ACC112 (cell line): ENCODE measurements at regions not wholly inside any gene's neighbourhood (a gene's known extent, or its start where the extent isn't known, plus 50 kb on each side); places are given as distances from the start of the nearest gene placed in this dataset.
"Not testable (repeated sequence)": the region's sequence is repeated elsewhere in the genome, so short reads cannot be mapped to it uniquely, and the experiment has no call there.

Experiments used
- H2AFZ ChIP-seq: fragments of 200-600 bp; sonication (generic); one replicate; pipeline ENCODE4 v1.6.0; 2017; ENCODE audit warnings: antibody characterized with exemption, low read length; ENCODE audit not compliant: unreplicated experiment
- H3K27ac ChIP-seq: fragments of 200-600 bp; sonication (generic); 2 replicates; pipeline ENCODE4 v1.5.1; 2014; ENCODE audit warnings: low read depth, mild to moderate bottlenecking, antibody characterized with exemption, low read length, moderate library complexity
- H3K27me3 ChIP-seq: fragments of 200-600 bp; sonication (generic); 2 replicates; pipeline ENCODE4 v1.6.1; 2014; ENCODE audit warnings: mild to moderate bottlenecking, antibody characterized with exemption, low read length, moderate library complexity, mixed read lengths; ENCODE audit not compliant: insufficient read depth
- H3K36me3 ChIP-seq: fragments of 200-600 bp; sonication (generic); 2 replicates; pipeline ENCODE4 v1.6.1; 2016; ENCODE audit warnings: mild to moderate bottlenecking, antibody characterized with exemption, low read length, moderate library complexity, mixed read lengths; ENCODE audit not compliant: insufficient read depth
- H3K4me1 ChIP-seq: fragments of 200-600 bp; sonication (generic); one replicate; pipeline ENCODE4 v1.6.1; 2016; ENCODE audit warnings: low read length, mixed read lengths; ENCODE audit not compliant: insufficient read depth, unreplicated experiment, control insufficient read depth
- H3K4me3 ChIP-seq: fragments of 200-600 bp; sonication (generic); 2 replicates; pipeline ENCODE4 v1.5.1; 2014; ENCODE audit warnings: mild to moderate bottlenecking, low read depth, low read length
- H3K79me2 ChIP-seq: fragments of 200-600 bp; sonication (generic); one replicate; pipeline ENCODE4 v1.6.0; 2016; ENCODE audit warnings: low read length; ENCODE audit not compliant: control insufficient read depth, unreplicated experiment, insufficient read depth

DNA sequence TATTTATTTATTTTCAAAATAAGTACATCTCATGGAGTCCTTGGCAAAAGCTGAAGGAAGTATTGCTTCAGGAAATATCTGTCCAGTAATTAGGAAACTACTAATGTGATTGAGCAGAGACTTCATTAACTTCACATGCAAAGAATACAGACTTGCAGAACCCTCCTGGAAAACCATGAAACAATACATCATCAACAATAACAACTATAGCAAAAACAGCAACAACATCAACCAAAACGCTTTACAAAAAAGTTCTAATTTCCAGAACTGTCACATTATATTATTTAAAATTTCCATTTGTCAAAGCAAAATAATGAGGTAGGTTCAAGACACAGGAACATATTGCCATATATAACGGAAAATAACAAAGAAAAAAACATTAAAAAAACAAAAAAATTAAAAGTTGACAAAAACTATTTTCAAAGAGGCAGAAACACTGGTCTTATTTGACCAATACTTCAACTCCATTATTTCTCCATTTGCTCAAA lies 79.8 kb upstream of the TOP3B start:
- H3K4me3 ChIP-seq = no peak overlapping the region
- peaks cover 13% of the 10 kb centered on the region; the same call in 1 of the 2 replicates for H3K27me3 ChIP-seq
- no peaks in the 10 kb centered on the region for H3K79me2 ChIP-seq
- no peaks in the 10 kb centered on the region for H3K36me3 ChIP-seq
- no peak overlapping the region for H2AFZ ChIP-seq
- H3K27ac ChIP-seq = no peak overlapping the region
- H3K4me1 ChIP-seq = peaks cover 7% of the 10 kb centered on the region

DNA sequence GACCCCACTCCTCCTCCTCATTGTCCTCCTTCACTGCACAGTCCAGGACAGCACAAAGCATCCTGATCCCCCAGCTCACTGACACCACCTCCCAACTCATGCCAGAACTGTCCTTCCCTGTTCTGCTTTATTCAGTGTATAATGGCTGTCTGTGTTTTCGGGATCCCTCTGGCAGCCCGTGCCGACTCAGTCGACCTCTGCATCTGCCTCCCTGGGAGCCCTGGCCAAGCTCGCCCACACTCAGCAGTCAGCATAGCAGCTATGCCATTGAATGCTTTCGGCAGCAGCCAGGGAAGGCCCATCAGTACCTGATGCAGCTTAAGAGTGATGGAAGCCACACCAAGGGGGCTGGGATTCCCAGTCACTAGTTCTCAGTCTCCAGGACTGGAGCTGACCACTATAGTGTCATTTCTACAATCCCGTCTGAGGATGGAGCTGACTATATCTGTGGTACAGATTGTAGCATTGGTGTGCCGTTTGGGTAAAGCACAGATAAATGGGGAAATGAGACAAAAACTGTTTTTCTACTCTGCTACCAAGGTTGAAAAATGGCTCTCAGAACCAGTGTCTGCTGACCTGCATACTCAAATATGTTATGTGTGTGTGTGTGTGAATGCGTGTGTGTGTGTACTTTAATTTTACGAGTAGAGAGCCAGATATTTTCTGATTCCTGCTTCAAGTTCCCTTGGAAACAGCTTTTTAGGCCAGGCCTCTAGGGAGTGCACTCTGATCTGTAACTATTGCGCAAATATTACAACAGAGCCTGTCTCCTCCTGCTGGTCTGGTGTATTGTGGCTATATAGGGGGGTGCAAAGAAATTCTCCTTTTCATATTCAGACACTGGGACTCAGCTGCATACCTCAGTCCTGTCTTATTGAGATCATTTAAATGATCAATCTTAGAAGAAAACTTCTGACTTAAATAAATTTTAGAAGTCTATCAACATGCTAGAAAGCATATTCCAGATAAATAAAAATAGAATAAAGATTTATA lies 78.8 kb upstream of the TOP3B start:
- no peaks in the 10 kb centered on the region for H3K36me3 ChIP-seq
- peaks cover 13% of the 10 kb centered on the region; the same call in 1 of the 2 replicates for H3K27me3 ChIP-seq
- H3K4me1 ChIP-seq = peaks cover 7% of the 10 kb centered on the region
- H2AFZ ChIP-seq = no peak overlapping the region
- no peak overlapping the region for H3K4me3 ChIP-seq
- H3K79me2 ChIP-seq = no peaks in the 10 kb centered on the region
- no peak overlapping the region for H3K27ac ChIP-seq

DNA sequence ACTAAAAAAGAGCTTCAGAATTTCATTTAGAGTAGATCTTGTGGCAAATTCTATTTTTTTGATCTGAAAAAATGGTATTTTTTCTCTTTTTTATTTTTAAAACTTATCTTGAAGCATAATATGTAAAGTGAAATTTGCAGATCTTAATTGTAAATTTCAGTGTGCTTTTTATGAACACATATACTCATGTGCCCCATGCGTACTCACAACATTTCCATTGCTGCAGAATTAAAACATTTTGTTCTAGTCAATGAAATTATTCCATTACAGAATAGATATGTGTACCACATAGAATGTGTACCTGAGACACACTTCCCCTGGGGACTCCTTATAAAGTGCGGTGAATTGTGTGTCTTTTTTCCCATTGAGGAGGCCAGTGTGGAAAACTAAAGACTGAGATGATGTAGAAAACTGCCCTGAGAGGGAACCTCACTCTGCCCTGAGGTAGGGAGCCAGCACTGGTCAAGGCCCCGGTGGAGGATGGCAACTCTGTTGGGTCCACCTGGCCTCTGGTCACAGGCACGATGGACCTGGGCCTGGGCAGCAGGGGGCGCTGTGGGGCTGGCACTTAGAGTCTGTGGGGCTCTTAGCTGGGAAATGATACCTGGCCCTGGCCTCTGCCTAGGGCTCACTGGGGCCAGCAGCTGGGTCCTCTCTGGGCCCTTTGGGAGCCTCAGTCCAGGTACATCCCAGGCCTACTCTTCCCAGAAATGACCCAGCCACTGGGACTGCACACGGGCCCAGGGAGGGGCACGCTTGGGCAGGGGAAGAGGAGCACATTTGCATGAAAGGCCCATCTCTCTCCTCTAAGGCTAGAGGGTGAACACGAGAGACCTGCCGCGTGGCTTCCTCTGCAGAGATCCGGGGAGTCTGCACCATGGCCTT lies 77.9 kb upstream of the TOP3B start:
- Histone ChIP-seq H3K4me1 (peaks cover 7% of the 10 kb centered on the region), H3K79me2 (no peaks in the 10 kb centered on the region), H3K36me3 (no peaks in the 10 kb centered on the region), H3K27me3 (peaks cover 13% of the 10 kb centered on the region; the same call in 1 of the 2 replicates), H3K27ac (no peak overlapping the region), H2AFZ (no peak overlapping the region), H3K4me3 (no peak overlapping the region)

DNA sequence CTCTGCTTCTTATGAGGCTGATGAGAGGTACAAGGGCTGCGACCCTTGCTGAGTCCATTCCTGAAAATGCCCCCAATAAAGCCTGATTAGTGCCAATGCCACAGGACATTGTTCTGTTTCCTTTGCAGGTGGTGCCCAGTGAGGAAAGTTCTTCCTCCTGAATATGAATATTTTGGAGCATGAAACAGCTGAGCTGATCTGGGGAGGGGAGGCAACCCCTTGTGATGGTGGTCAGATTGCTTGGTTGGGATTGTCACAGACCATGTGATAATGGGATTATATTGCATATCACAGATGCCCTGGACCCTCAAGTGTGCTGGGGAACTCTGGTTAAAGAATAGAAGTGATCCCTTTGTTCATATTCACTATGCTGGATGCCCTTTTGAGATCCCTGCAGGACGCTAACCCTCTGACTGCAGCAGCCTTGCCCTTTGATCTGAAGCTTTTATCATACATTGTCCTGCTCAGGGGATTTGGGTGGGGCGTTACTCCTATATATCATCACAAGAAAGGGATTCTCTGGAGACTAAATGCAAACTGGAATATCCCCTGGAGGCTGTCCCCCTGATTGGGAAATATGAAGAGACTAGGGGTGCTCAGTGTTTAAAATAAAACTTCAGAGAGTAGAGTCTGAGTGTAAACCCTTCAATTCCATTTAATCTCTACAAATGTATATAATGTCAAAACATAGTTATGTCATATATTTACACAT lies 76.9 kb upstream of the TOP3B start:
- H3K36me3 ChIP-seq = no peaks in the 10 kb centered on the region
- H2AFZ ChIP-seq = no peak overlapping the region
- peaks cover 8% of the 10 kb centered on the region; the same call in 1 of the 2 replicates for H3K27me3 ChIP-seq
- H3K79me2 ChIP-seq = no peaks in the 10 kb centered on the region
- no peak overlapping the region for H3K27ac ChIP-seq
- no peak overlapping the region for H3K4me3 ChIP-seq
- H3K4me1 ChIP-seq = peaks cover 7% of the 10 kb centered on the region

DNA sequence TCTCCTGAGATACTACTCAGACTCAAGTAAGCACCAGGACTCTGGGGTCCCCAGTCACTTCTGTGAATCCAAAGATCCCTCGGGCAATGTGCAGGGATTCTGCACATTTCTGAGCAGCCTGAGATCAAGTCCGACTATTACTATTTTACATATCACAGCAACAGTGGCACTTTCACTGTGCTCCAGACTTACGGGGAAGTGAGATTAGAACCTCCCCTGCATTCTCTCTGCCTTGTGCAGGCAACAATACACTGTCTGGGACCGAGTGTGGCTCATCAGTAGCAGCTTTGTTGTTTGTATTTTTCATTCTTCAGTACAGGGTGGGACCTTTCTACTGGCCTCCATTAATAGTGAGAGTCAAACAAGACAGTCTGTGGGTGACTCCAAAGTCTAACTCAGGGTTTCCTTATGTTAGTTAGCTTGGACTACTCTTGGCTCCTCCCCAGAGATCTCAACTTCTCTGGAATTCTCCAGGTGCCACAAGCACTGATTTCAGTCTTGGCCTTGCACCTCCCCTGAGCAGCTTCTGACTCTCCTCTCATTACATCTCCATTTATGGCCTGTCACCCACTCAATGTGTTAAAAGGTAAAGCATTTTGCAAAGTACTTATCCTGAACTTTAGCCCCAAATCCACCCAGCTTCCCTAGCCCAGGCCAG lies 76.2 kb upstream of the TOP3B start:
- H3K27ac ChIP-seq = no peak overlapping the region
- peaks cover 7% of the 10 kb centered on the region for H3K4me1 ChIP-seq
- H3K4me3 ChIP-seq = no peak overlapping the region
- no peak overlapping the region for H2AFZ ChIP-seq
- H3K27me3 ChIP-seq = peaks cover 8% of the 10 kb centered on the region; the same call in 1 of the 2 replicates
- H3K79me2 ChIP-seq = no peaks in the 10 kb centered on the region
- H3K36me3 ChIP-seq = no peaks in the 10 kb centered on the region

DNA sequence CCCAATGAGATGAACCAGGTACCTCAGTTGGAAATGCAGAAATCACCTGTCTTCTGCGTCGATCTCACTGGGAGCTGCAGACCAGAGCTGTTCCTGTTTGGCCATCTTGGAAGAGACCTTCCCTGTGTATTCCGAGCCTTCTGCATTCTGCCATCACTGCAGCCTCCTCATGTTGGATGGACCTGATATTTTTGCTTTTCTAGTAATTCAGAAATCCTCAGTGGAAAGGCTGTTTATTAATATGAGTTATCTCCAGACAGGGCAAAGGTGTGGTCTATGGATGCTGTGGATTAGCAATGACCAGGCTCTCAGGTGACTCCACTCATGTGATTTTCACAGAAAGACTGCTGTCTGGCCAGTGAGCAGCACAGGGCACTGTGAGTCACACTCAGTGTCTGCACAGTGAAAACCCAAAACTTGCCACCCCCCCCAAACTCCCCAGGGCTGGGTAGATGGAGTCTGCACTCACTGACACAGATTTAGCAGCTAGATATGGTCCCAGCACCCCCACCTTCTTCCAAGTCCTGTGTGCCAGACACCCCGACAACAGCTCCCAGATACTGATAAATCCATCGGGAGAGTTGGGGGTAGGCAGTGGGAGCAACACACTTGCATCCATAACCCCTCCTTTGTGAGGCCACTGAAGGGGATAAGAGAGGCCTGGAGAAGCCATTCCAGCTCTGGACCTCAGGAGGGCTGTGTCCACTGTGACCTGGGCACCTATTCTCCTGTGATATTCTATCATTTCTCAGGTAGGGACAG lies 75.2 kb upstream of the TOP3B start:
- no peak overlapping the region for H3K27ac ChIP-seq
- no peak overlapping the region for H2AFZ ChIP-seq
- H3K36me3 ChIP-seq = no peaks in the 10 kb centered on the region
- peaks cover 7% of the 10 kb centered on the region for H3K4me1 ChIP-seq
- no peaks in the 10 kb centered on the region for H3K79me2 ChIP-seq
- H3K4me3 ChIP-seq = no peak overlapping the region
- H3K27me3 ChIP-seq = peaks cover 8% of the 10 kb centered on the region; the same call in 1 of the 2 replicates

DNA sequence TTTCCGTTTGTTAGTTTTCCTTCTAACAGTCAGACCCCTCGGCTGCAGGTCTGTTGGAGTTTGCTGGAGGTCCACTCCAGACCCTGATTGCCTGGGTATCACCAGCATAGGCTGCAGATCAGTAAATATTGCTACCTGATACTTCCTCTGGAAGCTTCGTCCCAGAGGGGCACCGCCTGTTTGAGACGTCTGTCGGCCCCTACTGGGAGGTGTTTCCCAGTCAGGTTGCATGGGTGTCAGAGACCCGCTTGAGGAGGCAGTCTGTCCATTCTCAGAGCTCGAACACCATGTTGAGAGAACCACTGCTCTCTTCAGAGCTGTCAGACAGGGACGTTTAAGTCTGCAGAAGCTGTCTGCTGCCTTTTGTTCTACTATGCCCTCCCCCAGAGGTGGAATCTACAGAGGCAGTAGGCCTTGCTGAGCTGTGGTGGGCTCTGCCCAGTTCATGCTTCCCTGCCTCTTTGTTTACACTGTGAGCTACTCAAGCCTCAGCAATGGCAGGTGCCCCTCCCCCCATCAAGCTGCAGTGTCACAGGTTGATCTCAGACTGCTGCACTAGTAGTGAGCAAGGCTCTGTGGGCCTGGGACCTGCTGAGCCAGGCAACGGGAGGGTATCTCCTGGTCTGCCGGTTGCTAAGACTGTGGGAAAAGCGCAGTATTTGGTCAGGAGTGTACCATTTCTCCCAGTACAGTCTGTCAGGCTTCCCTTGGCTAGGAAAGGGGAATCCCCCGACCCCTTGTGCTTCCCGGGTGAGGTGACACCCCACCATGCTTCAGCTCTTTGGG lies 74.4 kb upstream of the TOP3B start:
- not testable (repeated sequence) for H3K4me3 ChIP-seq, H3K79me2 ChIP-seq, H3K27ac ChIP-seq, H3K4me1 ChIP-seq, H3K36me3 ChIP-seq, H2AFZ ChIP-seq, H3K27me3 ChIP-seq

DNA sequence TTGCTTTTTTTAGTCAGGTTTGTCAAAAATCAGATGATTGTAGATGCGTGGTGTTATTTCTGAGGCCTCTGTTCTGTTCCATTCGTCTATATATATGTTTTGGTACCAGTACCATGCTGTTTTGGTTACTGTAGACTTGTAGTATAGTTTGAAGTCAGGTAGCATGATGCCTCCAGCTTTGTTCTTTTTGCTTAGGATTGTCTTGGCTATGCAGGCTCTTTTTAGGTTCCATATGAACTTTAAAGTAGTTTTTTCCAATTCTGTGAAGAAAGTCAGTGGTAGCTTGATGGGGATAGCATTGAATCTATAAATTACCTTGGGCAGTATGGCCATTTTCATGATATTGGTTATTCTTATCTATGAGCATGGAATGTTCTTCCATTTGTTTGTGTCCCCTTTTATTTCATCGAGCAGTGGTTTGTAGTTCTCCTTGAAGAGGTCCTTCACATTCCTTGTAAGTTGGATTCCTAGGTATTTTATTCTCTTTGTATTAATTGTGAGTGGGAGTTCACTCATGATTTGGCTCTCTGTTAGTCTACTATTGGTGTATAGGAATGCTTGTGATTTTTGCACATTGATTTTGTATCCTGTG lies 70.1 kb upstream of the TOP3B start:
- not testable (repeated sequence) for H2AFZ ChIP-seq, H3K27me3 ChIP-seq, H3K4me1 ChIP-seq, H3K27ac ChIP-seq, H3K79me2 ChIP-seq, H3K4me3 ChIP-seq, H3K36me3 ChIP-seq

DNA sequence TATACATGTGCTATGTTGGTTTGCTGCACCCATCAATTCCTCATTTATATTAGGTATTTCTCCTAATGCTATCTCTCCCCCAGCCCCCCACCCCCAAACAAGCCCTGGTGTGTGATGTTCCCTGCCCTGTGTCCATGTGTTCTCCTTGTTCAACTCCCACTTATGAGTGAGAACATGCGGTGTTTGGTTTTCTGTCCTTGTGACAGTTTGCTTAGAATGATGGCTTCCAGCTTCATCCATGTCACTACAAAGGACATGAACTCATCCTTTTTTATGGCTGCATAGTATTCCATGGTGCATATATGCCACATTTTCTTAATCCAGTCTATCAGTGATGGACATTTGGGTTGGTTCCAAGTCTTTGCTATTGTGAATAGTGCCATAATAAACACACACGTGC lies 68.4 kb upstream of the TOP3B start:
- H3K79me2 ChIP-seq, H3K27ac ChIP-seq, H2AFZ ChIP-seq, H3K36me3 ChIP-seq, H3K4me1 ChIP-seq, H3K4me3 ChIP-seq: not testable (repeated sequence)
- peaks cover 10% of the 10 kb centered on the region for H3K27me3 ChIP-seq
